ENCODE measurements at regions not wholly inside any gene's neighbourhood (a gene's known extent, or its start where the extent isn't known, plus 50 kb on each side); places are given as distances from the start of the nearest gene placed in this dataset.

- H3K4me3 ChIP-seq (ENCODE audit: low read depth, low read length), result no peak overlapping the region
- no peak for TF ChIP-seq CTCF (IDR thresholded peaks at IDR 0.05; ENCODE audit: low read depth, low read length, missing control alignments)
- no peak for DNase-seq (ENCODE audit: low read depth)
Observed at GRCh38 chr2:205848601-205849000, 166.3 kb downstream of the NRP2 start.

Measured in GM12864 (cell line).